ENCODE measurements at regions not wholly inside any gene's neighbourhood (a gene's known extent, or its start where the extent isn't known, plus 50 kb on each side); places are given as distances from the start of the nearest gene placed in this dataset.
A peak's percentile ranks its signal among the peaks of the same experiment; 100 is the strongest.

DNA sequence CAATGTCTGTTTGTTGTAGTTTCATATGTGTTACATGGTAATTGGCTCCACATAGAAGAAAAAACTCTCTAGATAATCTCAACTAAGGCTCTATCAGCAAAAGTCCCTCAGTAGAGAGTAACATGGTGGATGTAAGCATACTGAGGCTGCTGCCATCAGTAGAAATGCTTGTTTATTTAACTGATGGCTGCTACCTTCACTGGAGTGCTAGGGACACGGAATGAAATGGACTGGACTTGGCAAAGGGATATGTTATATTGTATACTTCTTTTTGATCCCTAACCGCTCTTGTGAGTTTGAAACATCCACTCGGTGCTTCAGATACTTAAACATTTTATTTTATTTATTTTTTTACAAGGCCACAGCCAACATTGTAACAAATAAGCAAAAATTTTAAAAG, 143.0 kb downstream of the ZNF281 start:
- no peak overlapping the region for H3K4me2 ChIP-seq (ENCODE audit: low read length, poor library complexity, severe bottlenecking)
- no peaks in the 10 kb centered on the region for H3K79me1 ChIP-seq (replicated peaks; ENCODE audit: low read length, poor library complexity, severe bottlenecking)
- H3K9me3 ChIP-seq (ENCODE audit: control insufficient read depth, low read length), result no peaks in the 10 kb centered on the region
- no peak overlapping the region for H2AFZ ChIP-seq (ENCODE audit: low read depth, low read length)
- no peak overlapping the region for H3K23ac ChIP-seq (ENCODE audit: low read length in 2 of 2)
- 83% methylated on average over 1 of the region's 3 CpGs for WGBS
- H3K4me1 ChIP-seq (ENCODE audit: control insufficient read depth, insufficient read depth, low read depth, low read length), result no peaks in the 10 kb centered on the region
- no peak overlapping the region for H2BK15ac ChIP-seq (ENCODE audit: low read depth, poor library complexity, severe bottlenecking)
- no peak overlapping the region for H4K8ac ChIP-seq (ENCODE audit: low read length)
- no peak overlapping the region for H3K27ac ChIP-seq (ENCODE audit: low read length, poor library complexity, severe bottlenecking)
- no peak overlapping the region for H2BK12ac ChIP-seq (ENCODE audit: low read length in 2 of 2)
- no peak overlapping the region for H4K91ac ChIP-seq (ENCODE audit: low read length)
- H3K4ac ChIP-seq (ENCODE audit: low read depth in 1 of 2, low read length in 2 of 2), result no peak overlapping the region
- no peak for DNase-seq
- H3K18ac ChIP-seq (ENCODE audit: low read depth in 1 of 2, low read length in 2 of 2), result no peak overlapping the region
- H3K27me3 ChIP-seq (ENCODE audit: control insufficient read depth in 1 of 2, insufficient read depth in 1 of 2, low read length in 2 of 2), result no peaks in the 10 kb centered on the region
- H2BK5ac ChIP-seq (ENCODE audit: low read depth, low read length, poor library complexity, severe bottlenecking), result no peak overlapping the region
- H2AK5ac ChIP-seq (ENCODE audit: low read length, severe bottlenecking), result no peak overlapping the region
- no peak overlapping the region for H3K14ac ChIP-seq (ENCODE audit: low read length in 2 of 2)
- H3K36me3 ChIP-seq (ENCODE audit: control insufficient read depth in 1 of 2, insufficient read depth in 2 of 2, low read depth in 1 of 2, low read length in 2 of 2), result no peaks in the 10 kb centered on the region
- no peak overlapping the region for H2BK120ac ChIP-seq (ENCODE audit: low read depth, low read length)
- H3K4me3 ChIP-seq (ENCODE audit: insufficient read depth in 1 of 2, low read depth in 1 of 2, low read length in 2 of 2), result no peak overlapping the region
- no peak overlapping the region for H3K9ac ChIP-seq (ENCODE audit: low read length)

DNA sequence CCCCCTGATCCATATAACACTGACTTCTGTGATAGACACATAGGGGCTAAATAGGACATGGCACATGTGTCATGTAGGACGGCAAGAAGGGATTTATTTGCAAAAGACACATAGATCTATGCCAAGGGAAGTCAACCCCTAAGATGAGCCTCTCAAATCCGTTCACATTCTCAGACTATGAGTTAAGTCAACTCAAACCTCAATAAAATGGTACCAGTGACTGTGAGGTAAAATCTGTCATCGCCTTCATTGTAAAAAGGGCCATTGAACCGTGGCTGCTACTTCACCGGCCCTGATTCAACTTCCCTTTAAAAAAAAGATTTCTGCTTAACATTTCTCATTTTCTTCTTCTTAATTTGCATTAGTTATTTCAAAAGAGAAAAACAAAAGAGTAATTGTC, 144.0 kb downstream of the ZNF281 start:
- H3K4me3 ChIP-seq (ENCODE audit: insufficient read depth in 1 of 2, low read depth in 1 of 2, low read length in 2 of 2), result no peak overlapping the region
- no peaks in the 10 kb centered on the region for H3K9me3 ChIP-seq (ENCODE audit: control insufficient read depth, low read length)
- H3K36me3 ChIP-seq (ENCODE audit: control insufficient read depth in 1 of 2, insufficient read depth in 2 of 2, low read depth in 1 of 2, low read length in 2 of 2), result no peaks in the 10 kb centered on the region
- H4K91ac ChIP-seq (ENCODE audit: low read length), result no peak overlapping the region
- 89% methylated on average over 5 of the region's 5 CpGs for WGBS
- H3K4me1 ChIP-seq (ENCODE audit: control insufficient read depth, insufficient read depth, low read depth, low read length), result no peaks in the 10 kb centered on the region
- no peak overlapping the region for H2AFZ ChIP-seq (ENCODE audit: low read depth, low read length)
- H3K27ac ChIP-seq (ENCODE audit: low read length, poor library complexity, severe bottlenecking), result no peak overlapping the region
- no peak for DNase-seq
- H2BK15ac ChIP-seq (ENCODE audit: low read depth, poor library complexity, severe bottlenecking), result no peak overlapping the region
- H3K23ac ChIP-seq (ENCODE audit: low read length in 2 of 2), result no peak overlapping the region
- no peak overlapping the region for H4K8ac ChIP-seq (ENCODE audit: low read length)
- H3K79me1 ChIP-seq (replicated peaks; ENCODE audit: low read length, poor library complexity, severe bottlenecking), result no peaks in the 10 kb centered on the region
- no peak overlapping the region for H3K9ac ChIP-seq (ENCODE audit: low read length)
- no peak overlapping the region for H3K4ac ChIP-seq (ENCODE audit: low read depth in 1 of 2, low read length in 2 of 2)
- H2BK5ac ChIP-seq (ENCODE audit: low read depth, low read length, poor library complexity, severe bottlenecking), result no peak overlapping the region
- H2AK5ac ChIP-seq (ENCODE audit: low read length, severe bottlenecking), result no peak overlapping the region
- H2BK120ac ChIP-seq (ENCODE audit: low read depth, low read length), result no peak overlapping the region
- H3K18ac ChIP-seq (ENCODE audit: low read depth in 1 of 2, low read length in 2 of 2), result no peak overlapping the region
- H3K4me2 ChIP-seq (ENCODE audit: low read length, poor library complexity, severe bottlenecking), result no peak overlapping the region
- H2BK12ac ChIP-seq (ENCODE audit: low read length in 2 of 2), result no peak overlapping the region
- no peak overlapping the region for H3K14ac ChIP-seq (ENCODE audit: low read length in 2 of 2)
- H3K27me3 ChIP-seq (ENCODE audit: control insufficient read depth in 1 of 2, insufficient read depth in 1 of 2, low read length in 2 of 2), result no peaks in the 10 kb centered on the region

DNA sequence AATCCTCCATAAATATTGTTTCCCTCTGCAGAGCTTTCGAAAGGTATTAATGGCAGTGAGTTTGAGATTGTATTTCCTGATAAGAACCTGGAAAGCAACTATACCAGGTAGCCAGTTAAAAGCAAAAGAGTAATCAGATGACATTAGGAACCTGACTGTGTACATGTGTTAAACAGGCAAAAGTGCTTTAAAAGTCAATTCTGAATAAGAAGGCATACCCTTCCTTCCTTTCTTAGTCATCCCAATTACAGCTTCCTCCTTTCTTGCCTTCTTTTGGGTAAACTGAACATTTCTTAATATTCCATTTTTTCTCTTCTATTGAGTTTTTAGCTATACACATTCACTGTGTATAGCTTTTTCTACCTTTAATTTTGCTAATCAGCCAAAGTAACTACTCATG, 144.7 kb downstream of the ZNF281 start:
- H4K8ac ChIP-seq (ENCODE audit: low read length), result no peak overlapping the region
- no peak overlapping the region for H2AFZ ChIP-seq (ENCODE audit: low read depth, low read length)
- H4K91ac ChIP-seq (ENCODE audit: low read length), result no peak overlapping the region
- H3K36me3 ChIP-seq (ENCODE audit: control insufficient read depth in 1 of 2, insufficient read depth in 2 of 2, low read depth in 1 of 2, low read length in 2 of 2), result no peaks in the 10 kb centered on the region
- no peak overlapping the region for H3K9ac ChIP-seq (ENCODE audit: low read length)
- H3K79me1 ChIP-seq (replicated peaks; ENCODE audit: low read length, poor library complexity, severe bottlenecking), result no peaks in the 10 kb centered on the region
- WGBS, result 71% methylated on average over 1 of the region's 1 CpG
- H3K27ac ChIP-seq (ENCODE audit: low read length, poor library complexity, severe bottlenecking), result no peak overlapping the region
- no peaks in the 10 kb centered on the region for H3K4me1 ChIP-seq (ENCODE audit: control insufficient read depth, insufficient read depth, low read depth, low read length)
- H2BK120ac ChIP-seq (ENCODE audit: low read depth, low read length), result no peak overlapping the region
- no peak overlapping the region for H2BK12ac ChIP-seq (ENCODE audit: low read length in 2 of 2)
- no peak overlapping the region for H3K4ac ChIP-seq (ENCODE audit: low read depth in 1 of 2, low read length in 2 of 2)
- no peak overlapping the region for H3K4me3 ChIP-seq (ENCODE audit: insufficient read depth in 1 of 2, low read depth in 1 of 2, low read length in 2 of 2)
- no peak overlapping the region for H2BK15ac ChIP-seq (ENCODE audit: low read depth, poor library complexity, severe bottlenecking)
- H3K4me2 ChIP-seq (ENCODE audit: low read length, poor library complexity, severe bottlenecking), result no peak overlapping the region
- H2AK5ac ChIP-seq (ENCODE audit: low read length, severe bottlenecking), result no peak overlapping the region
- no peak overlapping the region for H2BK5ac ChIP-seq (ENCODE audit: low read depth, low read length, poor library complexity, severe bottlenecking)
- no peak overlapping the region for H3K23ac ChIP-seq (ENCODE audit: low read length in 2 of 2)
- DNase-seq, result no peak
- H3K18ac ChIP-seq (ENCODE audit: low read depth in 1 of 2, low read length in 2 of 2), result no peak overlapping the region
- H3K27me3 ChIP-seq (ENCODE audit: control insufficient read depth in 1 of 2, insufficient read depth in 1 of 2, low read length in 2 of 2), result no peaks in the 10 kb centered on the region
- no peak overlapping the region for H3K14ac ChIP-seq (ENCODE audit: low read length in 2 of 2)
- H3K9me3 ChIP-seq (ENCODE audit: control insufficient read depth, low read length), result no peaks in the 10 kb centered on the region

DNA sequence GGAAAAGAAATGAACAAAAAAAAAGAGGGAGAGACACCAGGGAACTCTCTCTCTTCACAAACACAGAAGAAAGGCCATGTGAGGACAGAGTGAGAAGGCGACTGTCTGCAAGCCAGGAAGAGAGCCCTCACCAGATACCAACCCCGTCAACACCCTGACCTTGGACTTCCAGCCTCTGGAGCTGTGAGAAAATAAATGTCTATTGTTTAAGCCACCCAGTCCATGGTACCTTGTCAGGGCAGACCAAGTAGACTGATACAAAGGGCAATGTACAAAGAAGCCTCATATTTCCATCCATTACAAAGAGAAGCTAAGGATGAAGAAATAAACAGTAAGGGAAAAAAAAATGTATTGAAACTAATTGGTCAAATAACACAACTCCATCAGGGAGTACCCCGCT, 146.6 kb downstream of the ZNF281 start:
- Histone ChIP-seq H3K27ac (ENCODE audit: low read length, poor library complexity, severe bottlenecking) (no peak overlapping the region), H2AFZ (ENCODE audit: low read depth, low read length) (no peak overlapping the region), H3K23ac (ENCODE audit: low read length in 2 of 2) (no peak overlapping the region), H4K91ac (ENCODE audit: low read length) (no peak overlapping the region), H2BK12ac (ENCODE audit: low read length in 2 of 2) (no peak overlapping the region), H2AK5ac (ENCODE audit: low read length, severe bottlenecking) (no peak overlapping the region), H2BK15ac (ENCODE audit: low read depth, poor library complexity, severe bottlenecking) (peak overlapping the region; percentile 45), H3K9ac (ENCODE audit: low read length) (no peak overlapping the region), H3K4me2 (ENCODE audit: low read length, poor library complexity, severe bottlenecking) (no peak overlapping the region), H2BK5ac (ENCODE audit: low read depth, low read length, poor library complexity, severe bottlenecking) (no peak overlapping the region), H4K8ac (ENCODE audit: low read length) (no peak overlapping the region), H2BK120ac (ENCODE audit: low read depth, low read length) (no peak overlapping the region), H3K4ac (ENCODE audit: low read depth in 1 of 2, low read length in 2 of 2) (no peak overlapping the region), H3K79me1 (replicated peaks; ENCODE audit: low read length, poor library complexity, severe bottlenecking) (no peaks in the 10 kb centered on the region), H3K36me3 (ENCODE audit: control insufficient read depth in 1 of 2, insufficient read depth in 2 of 2, low read depth in 1 of 2, low read length in 2 of 2) (no peaks in the 10 kb centered on the region), H3K9me3 (ENCODE audit: control insufficient read depth, low read length) (no peaks in the 10 kb centered on the region), H3K14ac (ENCODE audit: low read length in 2 of 2) (no peak overlapping the region), H3K4me1 (ENCODE audit: control insufficient read depth, insufficient read depth, low read depth, low read length) (no peaks in the 10 kb centered on the region), H3K18ac (ENCODE audit: low read depth in 1 of 2, low read length in 2 of 2) (no peak overlapping the region), H3K4me3 (ENCODE audit: insufficient read depth in 1 of 2, low read depth in 1 of 2, low read length in 2 of 2) (no peak overlapping the region), H3K27me3 (ENCODE audit: control insufficient read depth in 1 of 2, insufficient read depth in 1 of 2, low read length in 2 of 2) (no peaks in the 10 kb centered on the region)
- DNase-seq, result no peak
- no CpG with 5 or more reads among the region's 3 CpGs for WGBS

Measured in mesenchymal stem cell (in vitro differentiated cells and primary cell).